ENCODE measurements at regions not wholly inside any gene's neighbourhood (a gene's known extent, or its start where the extent isn't known, plus 50 kb on each side); places are given as distances from the start of the nearest gene placed in this dataset.

DNA sequence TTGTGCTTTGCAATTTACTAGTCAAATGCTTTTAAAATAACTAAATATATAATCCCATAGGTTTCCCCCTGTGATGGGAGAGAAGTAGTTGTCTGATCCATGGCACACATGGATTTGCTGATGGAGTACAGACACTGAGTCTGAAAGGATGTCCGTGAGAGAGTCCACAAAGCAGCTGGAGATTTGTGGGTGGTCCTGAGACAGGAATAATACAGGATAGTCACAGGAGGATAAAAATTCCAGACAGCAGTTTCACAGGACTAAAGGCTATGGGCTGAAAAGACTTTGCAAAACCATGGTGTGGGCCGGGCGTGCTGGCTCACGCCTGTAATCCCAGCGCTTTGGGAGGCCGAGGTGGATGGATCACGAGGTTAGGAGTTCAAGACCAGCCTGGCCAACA, 58.7 kb upstream of the ZFR start:
- DNase-seq: no peak

DNA sequence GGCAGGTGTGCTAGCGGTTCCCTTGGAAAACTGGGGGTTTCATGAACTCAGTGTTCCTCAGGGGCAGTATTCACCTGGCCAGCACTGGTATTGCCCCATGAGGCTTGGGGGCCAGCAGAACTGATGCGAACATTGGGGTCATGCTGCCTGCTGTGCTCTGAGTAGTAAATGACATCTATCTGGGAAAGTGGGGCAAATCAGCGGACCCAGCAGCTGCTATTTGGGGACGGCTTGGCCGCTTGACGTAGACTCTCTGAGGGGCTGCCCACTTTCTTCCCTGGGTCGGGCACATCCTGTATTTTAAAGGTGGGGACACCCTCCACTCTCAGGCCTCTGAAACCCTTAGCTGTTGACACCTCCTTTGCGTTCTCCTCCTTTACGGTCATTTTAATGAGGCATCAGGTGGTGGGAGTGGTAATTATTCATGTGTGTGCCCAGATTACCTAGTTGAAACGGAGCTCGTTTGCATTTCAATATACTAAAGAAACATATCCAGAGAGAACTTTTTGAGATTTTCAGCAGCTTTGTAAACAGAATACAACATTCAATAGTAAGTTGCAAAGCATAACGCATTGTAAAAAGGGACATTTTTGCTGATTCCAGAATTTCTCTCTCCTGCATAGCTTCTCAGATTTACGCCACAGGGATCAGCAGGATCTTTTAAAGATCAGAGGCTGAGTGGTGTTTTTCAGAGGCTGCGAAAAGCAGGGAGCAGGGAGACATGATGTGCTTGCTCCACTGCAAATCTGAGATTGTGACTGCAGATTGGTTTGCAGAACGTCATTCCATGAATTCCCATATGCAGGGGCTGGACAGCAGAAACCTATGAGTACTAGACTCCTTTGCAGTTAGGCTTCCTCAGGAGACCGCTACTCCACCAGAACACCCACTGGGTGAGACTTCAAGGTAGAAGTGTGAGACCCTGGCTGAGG, 56.8 kb upstream of the ZFR start:
- no peak for DNase-seq

DNA sequence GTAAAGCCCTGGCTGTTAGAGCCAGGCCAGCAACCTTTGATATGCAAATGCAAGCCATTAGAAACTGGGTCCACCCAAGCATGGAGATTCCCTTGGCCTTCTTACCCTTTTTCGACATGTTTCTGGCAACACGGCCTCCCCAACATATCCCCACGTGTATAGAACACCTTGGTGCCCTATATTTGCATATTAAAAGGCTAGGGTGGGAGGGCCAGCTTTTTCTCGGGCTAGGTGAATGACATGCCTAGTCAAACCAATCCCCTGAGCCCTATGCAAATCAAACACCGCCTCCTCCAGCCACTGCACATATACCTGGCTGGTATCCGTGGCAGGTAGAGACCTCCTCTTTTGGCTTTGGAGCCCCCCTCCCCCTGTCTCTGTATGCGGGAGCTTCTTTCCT, 55.6 kb upstream of the ZFR start:
- DNase-seq: no peak

DNA sequence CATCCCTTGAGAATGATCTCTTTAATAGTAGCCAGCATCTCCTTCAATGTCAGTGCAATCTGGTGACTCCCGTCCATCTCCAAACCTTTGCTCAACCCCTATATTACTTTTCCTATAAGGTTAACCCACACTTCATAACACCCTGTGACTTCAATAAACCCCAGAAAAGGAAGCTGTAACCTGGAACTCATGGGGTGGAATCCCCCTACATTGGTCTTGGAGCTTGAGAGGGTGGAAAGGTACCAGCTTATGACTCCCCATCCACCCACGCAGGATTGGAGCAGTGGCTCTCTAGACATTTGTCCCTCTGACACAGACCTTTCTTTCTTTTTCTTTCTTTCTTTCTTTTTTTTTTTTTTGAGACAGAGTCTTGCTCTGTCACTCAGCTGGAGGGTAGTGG, 54.7 kb upstream of the ZFR start:
- no peak for DNase-seq

DNA sequence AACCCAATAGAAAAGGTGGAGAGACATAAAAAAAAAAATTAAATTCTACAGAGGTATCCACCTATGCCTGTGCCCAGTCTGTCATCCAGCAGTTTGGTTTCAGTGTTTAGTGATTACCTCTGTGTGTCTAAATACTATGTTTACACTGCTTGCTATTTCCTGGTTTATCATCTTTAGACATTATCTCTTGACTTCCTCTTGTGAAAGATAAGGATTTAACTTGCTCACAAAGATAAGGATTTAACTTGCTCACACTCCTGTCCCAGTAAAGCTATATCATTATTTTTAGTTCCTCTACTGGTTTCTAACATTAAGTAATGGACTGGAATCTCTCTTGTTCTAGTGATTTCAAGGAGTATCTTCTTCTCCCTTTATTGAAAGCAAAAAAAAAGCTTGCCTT, 53.9 kb upstream of the ZFR start:
- no peak for DNase-seq

DNA sequence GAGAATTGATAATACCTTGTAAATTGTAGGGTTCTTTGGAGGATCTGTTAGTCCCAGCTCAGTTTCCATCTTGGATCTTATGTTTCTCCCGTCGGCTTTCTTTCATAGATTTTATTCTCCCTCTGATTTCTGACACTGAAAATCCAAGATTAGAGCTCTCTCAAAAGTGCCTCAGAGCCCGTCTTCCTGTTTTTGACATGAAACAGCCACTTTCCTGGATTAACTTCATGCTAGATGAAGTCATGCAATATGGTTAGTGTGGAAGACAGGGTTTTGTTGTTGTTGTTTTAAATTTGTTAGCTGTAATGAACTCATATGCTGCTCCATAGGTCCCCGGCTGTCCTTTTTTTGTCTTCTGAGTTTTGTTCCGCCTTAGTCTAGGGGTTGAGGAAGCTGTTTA, 51.6 kb upstream of the ZFR start:
- no peak for DNase-seq

DNA sequence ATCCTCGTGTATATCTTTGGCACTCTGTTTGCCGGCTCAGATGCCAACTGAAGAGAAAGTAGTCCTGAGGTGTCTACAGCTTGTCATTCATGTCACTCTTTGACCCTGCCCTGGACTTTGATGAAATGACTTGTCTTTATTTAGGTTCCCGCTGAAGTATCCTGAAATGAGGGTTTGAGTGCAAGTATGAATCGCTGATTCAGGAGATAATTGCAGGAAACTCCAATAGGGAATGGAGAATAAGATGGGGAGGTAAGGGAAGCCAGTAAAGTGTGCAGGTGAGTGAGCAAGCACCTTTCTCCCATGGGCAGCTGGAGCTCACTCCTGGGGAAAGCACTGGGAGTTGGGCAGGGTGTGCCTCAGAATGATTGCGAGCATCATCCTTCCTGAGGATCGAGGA, 50.3 kb upstream of the ZFR start:
- DNase-seq: no peak

Data from left kidney (tissue), 1 donor.